Stimulated activated CD8-positive, alpha-beta memory T cell treated with anti-CD3 and anti-CD28 coated beads, Interleukin-2, amount 100 ng/mL, for 1 hour (primary cell): ENCODE measurements at regions not wholly inside any gene's neighbourhood (a gene's known extent, or its start where the extent isn't known, plus 50 kb on each side); places are given as distances from the start of the nearest gene placed in this dataset.

ENCODE experiments used
- DNase-seq, 2 donors: peaks; one replicate each; pipeline ENCODE4 v3.0.0-alpha.2; 2020; ENCODE audit warnings: low read depth in 2 of 2

DNA sequence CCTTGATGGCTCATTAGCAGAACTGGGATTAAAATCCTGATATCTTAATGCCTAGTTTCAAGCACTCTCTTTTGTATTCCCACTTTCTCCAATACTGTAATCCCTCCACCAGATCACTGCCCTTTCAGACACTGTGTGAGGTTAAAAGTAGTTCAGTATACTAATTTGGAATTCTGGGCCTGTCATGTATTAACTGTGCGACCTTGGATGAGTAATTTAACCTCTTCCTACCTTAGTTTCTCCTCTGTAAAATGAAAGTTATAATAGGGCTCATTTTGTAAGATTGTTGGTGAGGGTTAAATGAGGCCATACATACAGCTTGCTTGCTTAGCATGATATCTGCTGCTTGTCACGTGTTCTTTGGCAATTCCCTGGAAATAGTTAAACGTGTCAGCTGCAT lies 207.3 kb upstream of the HS3ST1 start:
- DNase-seq, result no peak

DNA sequence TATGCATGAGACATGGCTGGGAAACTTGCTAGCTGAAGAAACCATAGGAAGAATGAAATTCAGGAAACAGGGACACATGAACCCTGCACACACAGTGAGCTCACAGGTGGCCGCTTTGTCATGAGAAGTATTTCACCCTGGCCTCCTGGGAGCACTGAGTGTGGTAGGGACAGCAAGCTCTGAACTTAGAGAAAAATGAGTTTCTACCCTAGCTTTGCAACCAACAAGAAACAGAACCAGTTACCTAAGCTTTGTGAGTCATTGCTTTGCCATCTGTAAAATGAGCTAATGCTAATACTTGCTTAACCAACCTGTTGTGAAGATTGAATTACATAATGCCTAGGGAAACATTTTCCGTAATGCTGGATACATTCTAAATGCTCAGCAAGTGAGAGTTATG lies 206.6 kb upstream of the HS3ST1 start:
- DNase-seq, result no peak

DNA sequence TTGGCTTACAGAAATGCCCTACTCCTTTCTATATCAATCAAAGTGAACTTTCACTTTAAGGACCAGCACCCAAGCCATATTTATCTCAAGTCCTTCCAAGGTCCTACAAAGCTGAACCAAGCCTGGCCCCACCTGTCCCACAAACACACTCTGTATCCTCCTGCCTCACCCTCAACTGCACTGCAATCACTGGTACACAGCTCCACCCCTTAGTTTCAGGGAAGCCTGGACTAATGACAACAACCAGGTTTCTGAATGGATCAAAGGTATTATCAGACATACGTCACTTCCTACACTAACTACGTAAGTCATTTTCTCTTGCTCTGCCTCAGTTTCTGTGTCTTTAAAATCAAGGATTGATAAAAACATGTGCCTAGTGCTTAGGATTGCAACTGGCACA lies 205.6 kb upstream of the HS3ST1 start:
- no peak for DNase-seq

DNA sequence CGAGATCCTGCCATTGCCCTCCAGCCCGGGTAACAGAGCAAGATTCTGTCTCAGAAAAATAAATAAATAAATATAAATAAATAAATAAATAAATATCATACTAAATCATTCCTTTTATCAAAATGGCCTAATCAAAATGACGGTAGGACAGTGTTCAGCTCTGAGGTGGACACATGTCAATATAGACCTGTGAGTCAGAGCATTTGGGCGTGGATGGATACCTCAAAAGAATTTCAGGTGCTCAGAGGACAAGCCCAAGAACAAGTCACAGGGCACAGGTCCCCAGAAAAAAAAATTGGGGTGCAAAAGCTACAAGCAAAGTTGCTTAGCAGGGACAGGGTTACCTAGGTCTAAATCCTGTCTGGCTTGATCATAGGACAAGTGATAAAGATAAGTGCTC lies 204.7 kb upstream of the HS3ST1 start:
- no peak for DNase-seq

DNA sequence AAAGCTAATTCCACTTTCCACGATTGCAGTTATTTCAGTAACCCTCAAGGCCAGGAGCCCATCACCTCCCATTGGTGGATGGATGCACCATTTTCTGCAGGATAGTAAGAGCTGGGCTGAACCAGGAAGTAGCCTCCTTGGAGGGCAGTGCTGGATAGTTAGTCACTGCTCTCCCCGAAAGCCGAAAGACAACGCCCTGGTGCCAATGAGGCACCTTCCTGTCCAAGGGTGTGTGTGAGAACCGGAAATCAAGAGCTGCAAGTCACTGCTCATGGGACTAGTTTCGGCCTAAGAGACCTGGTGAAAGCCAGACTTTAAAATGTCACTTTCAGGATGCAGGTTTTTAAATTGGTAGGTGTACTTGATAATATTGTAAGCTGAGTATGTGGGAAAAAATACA lies 203.8 kb upstream of the HS3ST1 start:
- DNase-seq, result no peak

DNA sequence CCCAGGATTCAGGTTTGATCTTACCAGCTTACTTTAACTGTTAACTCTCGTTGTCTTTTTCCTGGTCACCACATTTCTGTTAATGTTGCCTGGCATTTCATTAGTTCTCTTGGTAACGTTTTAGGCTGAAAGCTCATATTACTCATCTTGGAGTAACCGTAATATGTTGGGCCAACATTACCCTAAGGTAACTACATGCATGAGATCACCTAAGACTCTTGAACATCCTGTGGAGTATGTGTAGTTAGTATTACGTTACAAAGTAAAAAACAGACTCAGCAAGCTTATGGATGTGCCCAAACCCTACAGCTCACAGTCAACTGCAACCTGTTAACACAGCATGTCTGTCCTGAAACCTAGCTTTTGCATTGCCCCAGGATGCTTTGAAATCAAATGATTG lies 203.3 kb upstream of the HS3ST1 start:
- DNase-seq, result no peak

DNA sequence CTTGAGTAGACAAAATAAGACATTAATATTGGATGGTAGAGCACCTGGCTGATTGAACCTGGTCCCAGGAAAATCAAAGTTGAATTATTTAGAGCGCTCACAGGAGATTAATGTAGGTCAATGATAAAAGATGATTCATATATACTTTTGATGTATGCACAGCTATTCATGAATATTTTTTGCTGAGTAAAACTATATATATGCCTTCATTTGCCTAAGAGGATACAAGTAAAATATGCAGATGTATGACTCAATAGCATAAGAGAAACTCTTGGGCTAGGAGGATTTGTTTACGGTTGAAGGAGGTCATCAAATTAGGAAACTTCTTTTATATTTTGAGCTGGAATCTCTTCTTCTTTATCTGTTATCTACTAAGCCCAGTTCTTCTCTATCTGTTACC lies 202.7 kb upstream of the HS3ST1 start:
- no peak for DNase-seq

DNA sequence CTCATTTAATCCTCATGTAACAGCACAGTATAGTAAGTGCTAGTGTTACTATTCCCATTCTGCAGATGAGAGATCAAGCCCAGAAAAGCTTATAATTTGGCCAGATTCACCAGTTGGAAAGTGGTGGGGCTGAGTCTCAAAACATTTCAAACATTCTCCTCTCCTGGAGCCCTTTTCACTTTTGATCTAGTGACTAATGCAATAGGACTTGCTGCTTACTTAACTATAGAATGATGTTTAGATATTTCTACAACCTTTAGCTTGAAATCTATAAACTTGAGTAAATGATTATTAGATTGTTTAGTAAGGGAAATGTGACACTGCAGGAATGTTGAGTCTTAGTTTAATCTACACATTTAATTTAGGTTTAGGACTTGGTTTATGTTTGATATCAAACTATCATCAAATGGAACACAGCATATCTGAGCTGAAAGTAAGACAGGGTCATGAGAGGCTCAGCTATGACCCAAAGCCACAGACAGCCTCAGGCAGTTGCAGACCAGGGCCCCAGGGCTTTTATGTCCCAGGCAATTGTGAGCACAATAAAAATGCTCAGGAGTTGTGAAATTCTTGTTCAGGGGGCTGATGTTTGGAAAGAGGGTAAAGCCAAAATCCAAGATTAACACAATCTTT lies 199.5 kb upstream of the HS3ST1 start:
- DNase-seq, result no peak

DNA sequence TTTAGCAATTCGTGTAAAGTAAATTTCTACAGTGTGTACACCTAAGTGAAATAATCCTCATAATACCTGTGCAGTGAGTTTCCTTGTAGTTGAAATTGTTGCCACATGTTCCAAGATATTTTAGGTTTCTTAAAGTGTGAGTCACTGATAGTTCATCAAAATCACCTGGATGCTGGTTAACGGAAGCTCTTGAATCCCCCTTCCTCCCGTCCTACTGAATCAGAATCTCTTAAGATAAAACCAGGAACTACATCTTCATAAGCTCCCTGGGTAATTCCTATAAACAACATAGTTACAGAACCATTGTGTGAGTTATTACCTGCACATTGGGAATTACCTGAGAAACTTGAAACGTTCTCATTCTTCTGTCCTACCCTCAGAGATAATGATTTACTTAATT lies 197.4 kb upstream of the HS3ST1 start:
- DNase-seq, result no peak

DNA sequence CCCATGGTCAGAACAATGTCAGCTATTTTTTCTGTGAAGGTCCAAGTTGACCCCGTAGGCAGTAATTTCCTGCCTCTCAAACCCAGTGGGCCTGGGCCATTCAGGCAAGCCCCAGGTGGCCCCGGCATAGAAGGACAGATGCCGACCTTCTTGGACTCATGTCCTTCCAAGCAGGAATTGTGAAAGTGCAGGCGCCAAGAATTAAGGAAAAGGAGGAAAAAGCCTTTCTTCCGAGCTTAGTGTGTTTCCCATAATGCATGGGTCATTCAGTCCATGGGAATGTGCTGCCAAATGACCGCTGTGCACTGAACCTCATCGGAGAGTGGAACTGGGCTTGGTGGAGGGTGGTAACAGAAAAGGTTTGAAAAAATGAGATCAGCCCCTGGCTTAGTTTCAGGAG lies 196.5 kb upstream of the HS3ST1 start:
- no peak for DNase-seq

DNA sequence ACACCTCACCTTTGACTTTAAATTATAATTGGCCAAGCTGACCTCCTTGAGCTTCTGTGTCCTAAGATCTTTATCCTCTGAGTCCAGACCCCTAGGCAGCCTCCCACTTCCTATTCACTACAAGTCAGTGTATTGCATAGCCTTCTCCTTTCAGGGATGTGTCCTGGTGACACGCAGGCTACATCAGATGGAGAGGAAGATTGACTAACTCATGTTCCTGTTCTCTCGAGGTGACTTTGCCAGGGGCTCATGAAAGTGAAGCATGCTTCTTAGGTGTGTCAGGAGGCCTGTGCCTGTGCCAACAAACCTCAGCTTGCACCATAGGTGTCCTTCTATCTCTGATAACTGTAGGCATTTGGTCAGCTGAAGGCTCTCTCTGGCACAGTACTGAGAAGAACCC lies 195.7 kb upstream of the HS3ST1 start:
- DNase-seq, result no peak

DNA sequence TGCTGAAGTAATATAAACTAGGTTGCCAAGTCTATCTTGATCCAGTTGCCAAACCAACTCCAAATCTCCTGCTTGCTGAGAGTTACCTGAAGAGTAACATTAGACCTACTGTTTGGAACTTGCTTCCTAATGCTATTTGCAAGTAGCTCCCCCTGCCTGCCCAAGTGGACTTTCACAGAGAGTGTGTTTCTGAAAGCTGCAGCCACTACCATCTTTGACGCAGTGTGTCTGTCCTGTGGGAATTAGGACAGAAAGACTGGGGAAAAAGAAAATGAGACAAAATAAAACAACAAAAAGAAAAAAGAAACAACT lies 195.0 kb upstream of the HS3ST1 start:
- DNase-seq, result no peak

DNA sequence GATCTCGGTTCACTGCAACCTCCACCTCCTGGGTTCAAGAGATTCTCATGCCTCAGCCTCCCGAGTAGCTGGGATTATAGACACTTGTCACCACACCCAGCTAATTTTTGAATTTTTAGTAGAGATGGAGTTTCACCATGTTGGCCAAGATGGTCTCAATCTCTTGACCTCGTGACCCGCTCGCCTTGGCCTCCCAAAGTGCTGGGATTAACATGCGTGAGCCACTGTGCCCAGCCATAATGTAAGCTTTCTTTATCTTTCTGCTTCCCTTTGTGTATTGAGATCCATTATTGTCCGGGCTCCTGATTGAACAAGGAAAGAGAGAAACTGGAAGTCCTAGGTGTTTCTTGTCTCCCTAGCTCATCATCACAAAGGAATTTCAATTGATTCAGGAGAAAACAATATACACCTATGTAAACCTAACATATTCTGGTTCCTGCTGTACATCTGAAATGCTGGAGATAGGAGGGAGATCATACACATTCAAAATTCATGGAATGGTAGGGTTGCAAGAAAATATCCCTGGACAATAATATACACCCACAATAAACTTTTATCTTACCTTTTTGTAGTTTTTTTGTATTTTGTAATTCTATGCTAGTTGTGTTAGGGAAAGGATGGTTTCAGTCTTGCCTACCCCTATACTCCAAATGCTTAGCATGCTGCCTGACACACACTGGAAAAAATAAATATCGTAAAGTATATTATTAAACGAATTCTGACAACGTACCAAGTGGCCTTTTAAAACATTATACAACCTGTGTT lies 194.4 kb upstream of the HS3ST1 start:
- DNase-seq, result no peak

DNA sequence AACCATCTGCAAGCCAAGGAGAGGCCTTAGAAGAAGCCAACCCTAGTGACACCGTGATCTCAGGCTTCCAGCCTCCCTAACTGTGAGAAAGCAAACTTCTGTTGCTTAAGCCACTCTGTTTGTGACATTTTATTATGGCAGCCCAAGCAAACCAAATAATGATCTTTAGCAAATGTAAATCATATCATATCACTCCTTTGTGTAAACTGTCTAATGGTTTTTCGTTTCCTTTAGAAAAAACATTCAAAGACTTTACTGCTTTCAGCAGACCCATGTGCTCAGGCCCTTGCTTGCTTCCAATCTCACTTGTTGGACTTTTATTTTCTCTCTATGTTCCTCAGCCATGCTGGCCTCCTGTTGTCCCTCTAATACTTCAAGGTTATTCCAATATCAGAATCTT lies 192.2 kb upstream of the HS3ST1 start:
- DNase-seq, result no peak

DNA sequence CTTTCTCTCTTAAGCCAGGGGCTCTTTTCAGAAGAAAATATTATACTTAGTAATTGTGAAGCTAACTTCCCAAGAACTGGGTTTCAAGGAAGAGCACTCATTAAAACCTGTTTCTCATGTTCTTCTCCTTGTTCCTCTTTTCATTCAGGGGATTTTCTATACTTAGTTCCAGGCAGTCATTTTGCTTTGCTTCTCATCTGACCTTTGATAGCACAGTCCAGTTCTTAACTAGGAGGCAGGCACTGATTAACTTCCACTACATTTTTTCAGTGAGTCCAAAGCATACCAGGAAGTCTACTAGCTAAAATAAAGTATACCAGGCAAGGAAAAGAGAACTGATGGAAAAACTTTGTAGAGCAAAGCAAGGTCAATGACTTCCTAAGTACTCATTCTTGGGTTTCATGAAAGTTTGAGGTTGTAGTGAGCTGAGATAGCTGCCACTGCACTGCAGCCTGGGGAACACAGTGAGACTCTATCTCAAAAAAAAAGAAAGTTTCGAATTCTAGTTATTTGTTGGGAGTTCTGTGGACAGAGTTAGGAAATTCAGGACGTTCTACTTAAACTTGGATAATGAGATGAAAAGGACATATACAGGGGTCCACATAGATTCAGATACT lies 190.1 kb upstream of the HS3ST1 start:
- DNase-seq, result no peak

DNA sequence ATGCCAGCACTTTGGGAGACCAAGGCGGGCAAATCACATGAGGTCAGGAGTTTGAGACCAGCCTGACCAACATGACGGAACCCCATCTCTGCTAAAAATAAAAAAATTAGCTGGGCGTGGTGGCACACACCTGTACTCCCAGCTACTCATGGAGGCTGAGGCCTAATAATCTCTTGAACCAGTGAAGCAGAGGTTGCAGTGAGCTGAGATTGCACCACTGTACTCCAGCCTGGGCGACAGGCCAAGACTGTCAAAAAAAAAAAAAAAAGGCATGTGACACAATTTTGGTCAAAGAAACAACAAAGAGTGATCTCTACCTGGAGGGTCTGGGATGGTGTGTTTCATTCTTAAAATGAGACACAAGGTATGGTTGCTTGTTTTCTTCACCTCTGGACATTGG lies 188.2 kb upstream of the HS3ST1 start:
- DNase-seq, result no peak

DNA sequence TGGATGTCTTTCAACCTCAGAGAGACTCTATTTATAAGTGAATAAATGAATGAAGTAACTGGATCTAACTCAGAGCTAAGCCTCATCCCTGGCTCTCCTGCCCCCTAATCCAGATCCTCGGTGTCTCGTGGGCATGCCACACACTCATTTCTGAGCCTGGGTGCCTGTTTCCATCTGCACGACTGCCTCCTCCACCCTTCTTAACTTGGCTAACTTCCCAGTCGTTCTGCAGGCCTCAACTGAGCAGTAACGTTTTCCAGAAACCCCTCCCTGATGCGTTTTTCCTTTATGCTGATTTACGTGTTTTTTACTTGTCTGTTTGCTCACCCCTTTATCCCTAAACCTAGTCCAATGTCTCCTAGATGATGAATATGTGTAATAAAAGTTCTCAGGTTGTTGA lies 186.9 kb upstream of the HS3ST1 start:
- DNase-seq, result no peak

DNA sequence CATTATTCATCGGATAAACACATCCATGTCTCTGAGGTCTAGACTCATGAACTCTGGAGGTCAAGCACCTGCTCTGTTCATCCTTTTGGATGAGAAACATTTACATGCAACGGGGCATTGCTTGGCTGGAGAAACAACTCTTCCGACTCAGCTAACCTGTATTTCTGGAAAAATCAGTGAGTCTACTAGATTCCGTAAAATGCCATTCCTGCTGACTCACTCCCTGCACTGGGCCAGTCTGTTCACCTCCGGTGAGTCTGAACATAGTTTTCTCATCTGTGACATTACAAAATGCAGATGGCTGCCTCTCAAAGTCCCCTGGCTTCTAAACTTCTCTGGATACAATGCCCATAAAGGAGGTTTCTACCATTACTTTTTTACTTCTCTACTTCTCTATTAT lies 185.7 kb upstream of the HS3ST1 start:
- no peak for DNase-seq

DNA sequence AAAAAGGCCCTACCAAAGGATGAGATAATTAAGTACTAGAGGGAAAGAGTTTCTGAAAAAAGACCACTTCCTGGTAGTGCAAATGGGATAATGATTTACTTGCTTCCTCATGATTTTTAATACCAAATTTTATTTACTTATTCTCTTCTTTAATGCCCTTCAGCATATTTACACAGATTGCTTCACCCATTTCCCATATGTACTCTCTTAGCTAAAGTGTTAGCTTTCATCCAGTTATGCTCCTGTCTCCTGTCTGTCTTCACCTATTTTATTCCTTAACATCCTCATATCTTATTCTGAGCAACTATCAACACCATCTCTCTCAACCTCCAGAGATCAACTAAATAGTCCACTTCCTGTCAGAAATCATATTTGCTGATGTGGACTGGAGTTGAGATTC lies 183.2 kb upstream of the HS3ST1 start:
- DNase-seq, result no peak

DNA sequence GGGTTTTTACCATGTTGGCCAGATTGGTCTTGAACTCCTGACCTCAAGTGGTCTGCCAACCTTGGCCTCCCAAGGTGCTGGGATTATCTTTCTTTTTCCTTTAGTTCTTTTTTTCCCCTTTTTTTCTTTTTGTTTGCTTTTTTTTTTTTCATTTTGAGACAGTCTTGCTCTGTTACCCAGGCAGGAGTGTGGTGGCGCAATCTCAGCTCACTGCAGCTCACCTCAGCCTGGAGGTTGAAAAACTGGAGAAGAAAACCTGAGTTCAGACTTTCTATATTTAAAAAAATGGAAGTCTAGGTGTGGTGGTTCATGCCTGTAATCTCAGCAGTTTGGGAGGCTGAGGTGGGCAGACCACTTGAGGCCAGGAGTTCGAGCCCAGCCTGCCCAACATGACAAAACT lies 181.1 kb upstream of the HS3ST1 start:
- DNase-seq, result no peak

DNA sequence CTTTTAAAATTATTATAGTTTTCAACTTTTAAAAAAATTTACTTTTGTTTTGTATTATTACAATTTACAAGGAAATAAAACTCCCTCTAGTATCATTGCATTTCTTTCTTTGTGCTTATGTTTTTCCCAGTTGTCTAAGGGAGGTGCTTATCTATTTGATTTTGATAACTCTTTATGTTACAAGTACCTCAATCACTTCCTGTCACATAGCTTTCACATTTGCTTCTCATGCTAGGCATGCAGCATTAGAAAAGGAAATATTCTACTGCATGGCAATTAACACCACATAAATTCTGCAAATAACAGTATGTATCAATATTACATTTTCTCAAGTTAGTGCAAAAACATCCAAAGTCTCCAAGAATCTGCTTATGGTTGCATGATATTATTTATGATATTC lies 180.3 kb upstream of the HS3ST1 start:
- no peak for DNase-seq

DNA sequence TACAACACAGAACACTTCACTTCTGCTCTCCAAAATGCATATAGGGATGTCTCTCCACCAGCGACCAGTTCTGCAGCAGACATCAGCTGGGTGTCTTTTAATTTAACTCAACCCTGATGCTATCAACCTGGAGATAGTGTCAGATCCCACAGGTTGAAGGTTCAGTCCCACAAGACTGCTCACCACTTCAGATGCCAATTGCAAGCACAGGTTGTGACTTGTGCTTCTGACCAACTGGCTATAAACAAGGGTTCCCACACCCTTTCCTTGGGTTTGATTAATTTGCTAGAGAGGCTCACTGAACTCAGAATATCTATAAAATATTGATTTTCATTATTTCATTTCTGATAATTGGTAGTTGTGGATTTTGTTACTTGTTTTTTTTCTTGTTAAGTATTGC lies 177.4 kb upstream of the HS3ST1 start:
- DNase-seq, result no peak

DNA sequence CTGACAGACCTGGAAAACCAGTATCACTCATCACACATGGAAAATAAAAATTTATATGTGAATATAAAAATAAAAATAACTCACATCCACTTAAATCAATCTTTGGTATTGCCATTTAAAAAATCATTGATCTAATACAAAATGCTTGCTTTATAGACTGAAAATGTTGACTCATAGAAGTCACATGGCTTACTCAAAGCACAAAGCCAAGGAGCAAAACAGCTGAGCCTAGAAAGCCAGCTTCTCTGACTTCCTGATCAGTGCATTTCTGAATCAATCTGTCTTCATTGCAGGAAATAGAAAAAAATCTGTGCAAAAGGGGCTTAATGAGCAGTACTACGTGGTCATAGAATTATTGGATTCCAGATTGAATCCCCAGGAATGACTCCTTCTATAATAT lies 176.9 kb upstream of the HS3ST1 start:
- no peak for DNase-seq

DNA sequence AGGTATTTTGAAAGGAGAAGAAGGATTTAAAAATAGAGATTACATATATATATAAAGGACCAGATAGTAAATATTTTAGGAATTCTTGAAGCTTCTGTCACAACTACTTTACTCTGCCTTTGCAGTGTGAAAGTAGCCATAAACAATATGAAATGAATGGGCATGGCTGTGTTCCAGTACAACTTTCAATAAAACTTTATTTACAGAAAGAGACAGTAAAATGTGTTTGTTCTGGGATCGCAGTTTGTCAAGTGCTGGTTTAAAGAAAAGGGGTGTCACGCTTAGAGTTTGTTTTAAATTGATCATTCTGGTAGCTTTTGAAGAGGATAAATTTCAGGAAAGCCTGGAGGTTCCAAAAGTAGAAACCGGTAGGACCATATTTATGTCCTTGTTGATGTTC lies 176.1 kb upstream of the HS3ST1 start:
- DNase-seq, result no peak
